Activated gamma-delta T cell treated with anti-CD3 and anti-CD28 coated beads, Interleukin-2, amount 50 U/mL, for 16 hours (primary cell): ENCODE measurements at regions not wholly inside any gene's neighbourhood (a gene's known extent, or its start where the extent isn't known, plus 50 kb on each side); places are given as distances from the start of the nearest gene placed in this dataset.
"Not testable (repeated sequence)": the region's sequence is repeated elsewhere in the genome, so short reads cannot be mapped to it uniquely, and the experiment has no call there.

ENCODE experiments used
- DNase-seq: peaks from one replicate; pipeline ENCODE4 v3.0.0-alpha.2; 2020; ENCODE audit warnings: low read depth

- DNase-seq = not testable (repeated sequence)
Measured at GRCh38 chr13:107916902-107917301, 298.4 kb downstream of the LIG4 start.

GRCh38 chr13:107912745-107913144 lies 302.6 kb downstream of the LIG4 start:
- DNase-seq = no peak

- DNase-seq = no peak
Measured at GRCh38 chr13:107907065-107907805, 308.1 kb downstream of the LIG4 start.

- no peak for DNase-seq
Measured at GRCh38 chr13:107906131-107906530, 309.2 kb downstream of the LIG4 start.

- no peak for DNase-seq
Measured at GRCh38 chr13:107901996-107902562, 313.3 kb downstream of the LIG4 start.

- DNase-seq = no peak
Measured at GRCh38 chr13:107901230-107901629, 314.1 kb downstream of the LIG4 start.

GRCh38 chr13:107900775-107901174 lies 314.6 kb downstream of the LIG4 start:
- DNase-seq = no peak

GRCh38 chr13:107886118-107886517 lies 329.2 kb downstream of the LIG4 start:
- no peak for DNase-seq

GRCh38 chr13:107884564-107884963 lies 330.8 kb downstream of the LIG4 start:
- DNase-seq = no peak

- no peak for DNase-seq
Measured at GRCh38 chr13:107883561-107884175, 331.7 kb downstream of the LIG4 start.

- no peak for DNase-seq
Measured at GRCh38 chr13:107882708-107883560, 332.4 kb downstream of the LIG4 start.

GRCh38 chr13:107881362-107881761 lies 334.0 kb downstream of the LIG4 start:
- no peak for DNase-seq

GRCh38 chr13:107874456-107874855 lies 340.9 kb downstream of the LIG4 start:
- DNase-seq = no peak

GRCh38 chr13:107873926-107874325 lies 341.4 kb downstream of the LIG4 start:
- DNase-seq = no peak

GRCh38 chr13:107870400-107870799 lies 344.9 kb downstream of the LIG4 start:
- no peak for DNase-seq

- DNase-seq = no peak
Measured at GRCh38 chr13:107867701-107868661, 347.4 kb downstream of the LIG4 start.

GRCh38 chr13:107866941-107867623 lies 348.3 kb downstream of the LIG4 start:
- no peak for DNase-seq

GRCh38 chr13:107866032-107866940 lies 349.1 kb downstream of the LIG4 start:
- no peak for DNase-seq

- DNase-seq = no peak
Measured at GRCh38 chr13:107865643-107866031, 349.7 kb downstream of the LIG4 start.

GRCh38 chr13:107865318-107865575 lies 350.1 kb downstream of the LIG4 start:
- no peak for DNase-seq
